Effector memory CD8-positive, alpha-beta T cell (primary cell): ENCODE measurements at regions not wholly inside any gene's neighbourhood (a gene's known extent, or its start where the extent isn't known, plus 50 kb on each side); places are given as distances from the start of the nearest gene placed in this dataset.
"Not testable (repeated sequence)": the region's sequence is repeated elsewhere in the genome, so short reads cannot be mapped to it uniquely, and the experiment has no call there.

Experiments
- ATAC-seq: fragments of 150-1000 bp; cut with Tn5 transposase; replicated peaks from 2 replicates; pipeline ENCODE4 v1.10.0; 2021; ENCODE audit warnings: mild to moderate bottlenecking, moderate library complexity
- DNase-seq, 3 experiments: peaks; one replicate each; pipeline ENCODE4 v3.0.0; 2021
- H3K27ac Mint-ChIP-seq, 2 donors: one replicate each; pipeline ENCODE4 v1.8.0; 2022; ENCODE audit warnings: mild to moderate bottlenecking in 2 of 2, mixed read lengths in 2 of 2, moderate library complexity in 2 of 2
- H3K27me3 Mint-ChIP-seq, 2 donors: one replicate each; pipeline ENCODE4 v1.8.0; 2022; ENCODE audit warnings: mixed read lengths in 2 of 2
- H3K36me3 Mint-ChIP-seq: one replicate; pipeline ENCODE4 v1.8.0; 2022; ENCODE audit warnings: mild to moderate bottlenecking, moderate library complexity, mixed read lengths; ENCODE audit not compliant: insufficient read depth
- H3K4me1 Mint-ChIP-seq, 2 donors: one replicate each; pipeline ENCODE4 v1.8.0; 2022; ENCODE audit warnings: low read depth in 2 of 2, mixed read lengths in 2 of 2
- H3K4me3 Mint-ChIP-seq, 2 donors: one replicate each; pipeline ENCODE4 v1.8.0; 2022; ENCODE audit warnings: mild to moderate bottlenecking in 2 of 2, mixed read lengths in 2 of 2, moderate library complexity in 2 of 2
- H3K9me3 Mint-ChIP-seq, 2 donors: one replicate each; pipeline ENCODE4 v1.8.0; 2022; ENCODE audit warnings: mixed read lengths in 2 of 2

DNA sequence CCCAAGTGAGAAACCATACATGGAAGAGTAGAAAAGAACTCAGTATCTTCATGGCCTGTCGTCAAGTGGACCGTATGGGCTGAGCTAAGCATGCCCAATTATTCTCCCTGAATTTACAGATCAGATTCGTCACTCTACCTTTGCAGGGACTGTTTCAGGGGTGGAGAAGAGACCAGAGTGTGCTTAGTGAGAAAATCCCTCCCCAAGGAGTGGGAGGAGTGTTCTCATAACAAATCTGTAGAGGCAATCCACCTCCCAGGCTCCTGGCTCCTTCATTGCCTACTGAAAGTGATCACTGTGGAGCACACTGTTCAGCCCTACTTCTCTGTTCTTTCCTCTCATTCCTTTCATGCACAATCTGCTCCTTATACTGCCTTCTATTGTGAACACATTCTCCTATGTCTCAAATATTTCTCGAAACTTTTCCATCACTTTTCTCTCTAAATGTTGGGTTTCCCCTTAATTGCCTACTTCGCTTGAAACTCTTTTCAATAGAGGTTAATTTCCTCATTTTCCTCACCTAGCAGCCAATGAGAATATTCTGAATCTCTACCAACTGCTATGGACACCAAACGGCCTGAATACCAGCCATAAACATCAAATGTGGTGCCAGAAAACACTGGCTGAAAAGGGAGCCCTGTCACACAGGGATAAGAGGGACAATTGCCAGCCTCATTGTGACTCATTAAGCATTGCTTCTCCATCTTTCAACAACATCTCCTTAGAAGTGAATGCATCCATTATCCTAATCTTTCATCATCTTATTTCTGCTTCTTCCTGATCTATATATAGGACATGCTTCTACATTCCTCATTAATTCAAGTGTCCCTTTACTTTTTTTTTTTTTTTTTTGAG lies 398.3 kb downstream of the UTRN start:
- Mint-ChIP-seq H3K27me3 (no peaks in the 10 kb centered on the region), H3K36me3 (peaks cover 21% of the 10 kb centered on the region), H3K27ac (no peak overlapping the region), H3K4me3 (no peak overlapping the region), H3K4me1 (peaks cover 16 to 29% of the 10 kb centered on the region in 2 donors), H3K9me3 (peaks cover 3 to 11% of the 10 kb centered on the region in 2 donors)
- ATAC-seq (no peak), DNase-seq (no peak)

DNA sequence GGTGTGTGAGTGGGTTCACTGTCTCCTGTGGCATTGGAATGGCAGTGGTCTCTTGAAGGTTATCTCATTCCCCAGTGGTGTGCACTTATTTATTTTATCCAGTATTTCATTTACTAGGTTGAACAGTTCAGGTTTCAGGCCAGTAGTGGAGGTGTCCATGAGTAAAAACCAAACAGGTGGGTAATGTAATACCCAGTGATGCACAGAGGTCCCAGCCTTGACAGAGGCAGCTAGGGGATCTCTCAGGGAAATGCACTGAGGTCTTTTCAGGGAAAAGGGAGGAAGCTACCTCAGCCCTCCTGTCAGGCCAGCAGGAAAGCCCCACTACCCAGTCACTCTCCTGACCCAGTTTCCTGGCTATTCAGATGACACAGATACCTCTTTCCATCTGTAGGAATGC lies 403.6 kb downstream of the UTRN start:
- ATAC-seq (no peak), DNase-seq (no peak)
- H3K27me3 Mint-ChIP-seq, result no peaks in the 10 kb centered on the region
- H3K9me3 Mint-ChIP-seq, result peaks cover 3 to 11% of the 10 kb centered on the region in 2 donors
- H3K27ac Mint-ChIP-seq, result peak overlapping the region in 1 of 2 donors; percentile 36
- peaks cover 23 to 35% of the 10 kb centered on the region in 2 donors for H3K4me1 Mint-ChIP-seq
- H3K36me3 Mint-ChIP-seq, result peaks cover 8% of the 10 kb centered on the region
- no peak overlapping the region for H3K4me3 Mint-ChIP-seq

DNA sequence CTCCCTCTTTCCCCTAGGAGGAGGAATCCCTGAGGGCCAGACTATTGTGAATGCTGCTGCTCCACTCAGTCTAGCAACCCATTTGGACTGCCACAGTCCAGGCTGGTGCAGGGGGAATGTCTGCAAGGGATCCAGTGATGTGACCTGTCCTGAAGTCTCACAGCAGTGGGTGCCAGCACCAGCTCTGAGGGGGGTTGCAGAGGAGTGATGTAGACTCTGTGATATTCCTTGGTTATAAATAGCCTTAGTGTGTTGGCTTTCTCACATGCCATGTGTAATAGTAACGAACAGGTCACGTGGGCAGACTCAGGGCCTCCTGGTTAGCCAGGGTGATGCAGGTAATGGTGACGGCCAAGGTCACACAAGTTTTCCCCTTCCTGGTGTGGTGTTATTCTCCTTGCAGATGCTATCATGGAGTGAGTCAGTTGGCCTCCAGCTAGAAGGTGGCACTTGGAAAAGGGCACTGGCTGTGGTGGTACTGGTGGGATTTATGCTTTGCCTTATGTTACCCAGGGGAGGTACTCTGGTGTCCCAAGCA lies 404.4 kb downstream of the UTRN start:
- Mint-ChIP-seq H3K4me3 (no peak overlapping the region), H3K27ac (peak overlapping the region in 1 of 2 donors; percentile 12), H3K9me3 (peaks cover 3 to 11% of the 10 kb centered on the region in 2 donors), H3K36me3 (peaks cover 2% of the 10 kb centered on the region), H3K27me3 (no peaks in the 10 kb centered on the region), H3K4me1 (peaks cover 29 to 39% of the 10 kb centered on the region in 2 donors)
- ATAC-seq, result no peak
- DNase-seq, result no peak

DNA sequence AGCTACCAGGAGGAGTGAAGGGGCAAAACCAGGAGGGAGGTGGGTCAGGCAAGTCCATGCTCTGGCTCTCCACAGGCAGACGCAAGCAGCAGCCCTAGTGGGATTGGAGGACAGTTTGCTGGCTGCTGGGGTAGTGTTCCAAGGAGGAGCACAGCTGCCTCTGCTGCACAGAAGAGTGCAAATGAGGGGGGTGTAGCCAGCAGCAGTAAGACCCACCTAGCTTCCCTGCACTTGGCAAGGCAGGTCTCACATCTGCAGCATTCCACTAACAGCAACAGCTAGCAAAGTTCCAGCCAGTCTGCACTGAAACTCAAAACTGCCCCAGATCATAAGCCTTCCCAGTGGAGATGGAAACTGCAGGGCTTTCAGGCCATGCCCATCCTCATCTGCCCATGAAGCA lies 405.0 kb downstream of the UTRN start:
- Mint-ChIP-seq H3K36me3 (peaks cover 2% of the 10 kb centered on the region), H3K27ac (peak overlapping the region in 1 of 2 donors; percentile 22), H3K4me1 (peaks cover 31 to 38% of the 10 kb centered on the region in 2 donors), H3K9me3 (peaks cover 3 to 11% of the 10 kb centered on the region in 2 donors), H3K27me3 (no peaks in the 10 kb centered on the region), H3K4me3 (no peak overlapping the region)
- no peak for ATAC-seq
- DNase-seq, result no peak

DNA sequence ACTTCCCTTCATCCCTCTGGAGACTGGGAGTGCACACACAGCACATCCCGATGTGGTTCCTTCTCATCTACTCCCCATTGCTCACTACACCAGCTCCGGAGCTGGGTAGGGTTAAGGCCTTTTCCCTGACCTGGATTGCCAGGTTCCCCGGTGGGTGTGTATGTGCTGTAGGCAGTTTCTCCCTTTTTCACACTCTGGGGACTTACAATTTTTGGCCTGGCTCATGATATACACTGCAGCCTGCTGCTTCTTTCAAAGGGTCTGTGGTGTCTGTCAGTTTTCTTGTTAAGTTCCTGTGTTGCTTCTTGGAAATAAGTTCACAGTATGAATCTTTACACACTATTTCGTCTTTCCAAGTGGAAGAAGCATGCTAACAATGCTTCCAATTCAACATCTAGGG lies 405.5 kb downstream of the UTRN start:
- H3K36me3 Mint-ChIP-seq, result peaks cover 2% of the 10 kb centered on the region
- ATAC-seq, result no peak
- H3K9me3 Mint-ChIP-seq, result peaks cover 3 to 11% of the 10 kb centered on the region in 2 donors
- peak overlapping the region in 1 of 2 donors; percentile 22 for H3K27ac Mint-ChIP-seq
- DNase-seq, result no peak
- peaks cover 31 to 38% of the 10 kb centered on the region in 2 donors for H3K4me1 Mint-ChIP-seq
- H3K4me3 Mint-ChIP-seq, result no peak overlapping the region
- H3K27me3 Mint-ChIP-seq, result no peaks in the 10 kb centered on the region

DNA sequence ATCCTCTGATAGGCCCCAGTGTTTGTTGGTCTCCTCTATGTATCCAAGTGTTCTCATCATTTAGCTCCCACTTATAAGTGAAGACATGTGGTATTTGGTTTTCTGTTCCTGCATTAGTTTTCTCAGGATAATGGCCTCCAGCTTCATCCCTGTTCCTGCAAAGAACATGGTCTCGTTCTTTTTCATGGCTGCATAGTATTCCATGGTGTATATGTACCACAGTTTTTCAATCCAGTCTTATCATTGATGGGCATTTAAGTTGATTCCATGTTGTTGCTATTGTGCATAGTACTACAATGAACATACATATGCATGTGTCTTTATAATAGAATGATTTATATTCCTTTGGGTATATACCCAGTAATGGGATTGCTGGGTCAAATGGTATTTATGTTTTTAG lies 406.9 kb downstream of the UTRN start:
- ATAC-seq, H3K9me3 Mint-ChIP-seq, H3K27ac Mint-ChIP-seq, DNase-seq, H3K27me3 Mint-ChIP-seq, H3K36me3 Mint-ChIP-seq, H3K4me3 Mint-ChIP-seq: not testable (repeated sequence)
- peaks cover 29 to 35% of the 10 kb centered on the region in 2 donors for H3K4me1 Mint-ChIP-seq

DNA sequence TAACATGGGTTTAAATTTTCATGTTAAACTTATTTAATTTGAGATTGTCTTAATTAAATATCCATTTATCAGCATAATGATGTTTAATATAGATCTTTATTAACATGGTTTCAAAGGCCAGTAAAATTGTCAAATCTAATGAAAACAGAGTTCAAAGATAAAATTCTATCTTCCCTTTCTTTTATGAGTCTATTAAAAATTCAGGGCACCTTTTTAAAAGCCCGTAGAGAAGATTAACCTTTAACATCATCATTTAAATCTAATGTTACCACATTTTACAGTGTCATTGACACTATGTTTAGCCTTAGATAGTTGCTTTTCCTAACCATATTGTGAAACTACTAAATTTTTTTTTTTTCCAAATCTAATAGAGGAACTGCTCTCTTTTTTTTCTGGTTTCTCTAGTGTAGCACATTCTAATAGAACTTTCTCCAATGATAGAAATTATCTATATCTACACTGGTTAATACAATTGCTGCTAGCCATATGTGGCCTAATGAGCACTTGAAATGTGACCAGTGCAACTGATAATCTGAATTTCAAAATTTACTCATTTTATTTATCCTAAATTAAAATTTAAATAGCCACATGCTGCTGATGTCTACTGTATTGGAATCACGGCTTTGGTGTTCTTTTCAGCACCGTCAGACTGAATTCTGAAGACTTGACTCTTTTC lies 410.9 kb downstream of the UTRN start:
- peaks cover 10% of the 10 kb centered on the region for H3K36me3 Mint-ChIP-seq
- no peaks in the 10 kb centered on the region for H3K27me3 Mint-ChIP-seq
- no peaks in the 10 kb centered on the region for H3K9me3 Mint-ChIP-seq
- DNase-seq (no peak), ATAC-seq (no peak)
- H3K4me1 Mint-ChIP-seq, result peaks cover 21 to 26% of the 10 kb centered on the region in 2 donors
- no peak overlapping the region for H3K4me3 Mint-ChIP-seq
- H3K27ac Mint-ChIP-seq, result no peak overlapping the region

DNA sequence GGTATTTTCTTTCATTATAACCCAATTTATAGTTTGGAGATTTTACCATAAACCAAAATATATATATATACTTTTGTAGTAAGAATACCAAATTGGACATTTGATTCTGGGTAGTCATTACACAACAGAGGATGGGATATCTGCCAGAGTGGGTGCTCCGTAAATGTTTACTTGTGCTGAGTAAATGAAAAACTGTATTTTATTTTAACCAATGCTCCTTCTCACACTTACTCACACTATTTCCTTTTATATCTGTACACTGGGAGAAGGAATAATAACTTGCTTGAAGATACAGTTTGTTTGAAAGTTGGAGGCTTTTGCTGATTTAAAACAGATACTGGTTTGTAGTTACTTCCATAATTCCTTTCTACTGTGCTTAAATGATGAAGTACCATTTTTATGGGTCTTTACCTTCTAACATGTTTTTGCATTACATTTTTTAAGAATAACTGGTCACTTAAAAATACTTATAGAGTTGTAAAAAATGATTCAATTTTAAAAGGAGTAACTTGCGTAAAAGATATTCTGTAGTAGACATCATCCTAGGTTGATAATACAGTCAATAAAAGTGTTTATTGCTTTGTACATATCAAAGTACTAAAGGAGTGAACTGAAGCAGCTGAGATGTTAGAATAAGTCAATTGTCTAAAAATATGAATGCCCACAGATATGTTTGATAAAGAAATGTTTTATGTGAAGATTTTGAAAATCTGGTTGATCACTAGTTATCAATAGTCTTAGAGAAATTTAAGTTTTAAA lies 411.7 kb downstream of the UTRN start:
- no peaks in the 10 kb centered on the region for H3K27me3 Mint-ChIP-seq
- H3K4me1 Mint-ChIP-seq, result peaks cover 21 to 26% of the 10 kb centered on the region in 2 donors
- DNase-seq, result no peak
- no peak for ATAC-seq
- H3K27ac Mint-ChIP-seq, result peak overlapping the region in 1 of 2 donors; percentile 41
- H3K4me3 Mint-ChIP-seq, result no peak overlapping the region
- H3K36me3 Mint-ChIP-seq, result peaks cover 18% of the 10 kb centered on the region
- H3K9me3 Mint-ChIP-seq, result no peaks in the 10 kb centered on the region

DNA sequence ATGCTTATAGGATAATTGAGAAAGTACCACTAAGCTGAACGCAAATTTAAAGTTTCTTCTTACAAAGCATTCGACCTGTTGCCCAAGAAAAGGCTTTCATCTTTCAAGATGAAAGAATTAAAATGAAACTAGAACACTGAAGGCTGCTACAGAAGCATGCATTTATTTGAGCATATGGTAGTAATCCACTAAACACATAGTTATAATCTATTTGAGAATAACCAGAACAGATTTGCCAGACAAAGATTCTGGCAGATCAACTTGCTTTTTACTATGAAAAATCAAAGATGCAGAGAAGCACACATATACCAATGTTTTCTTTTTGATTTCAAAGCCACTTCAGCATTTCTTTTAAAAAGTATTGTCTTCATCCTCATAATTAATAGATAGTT lies 412.2 kb downstream of the UTRN start:
- ATAC-seq, result no peak
- Mint-ChIP-seq H3K27ac (peak overlapping the region in 1 of 2 donors; percentile 41), H3K36me3 (peaks cover 15% of the 10 kb centered on the region), H3K27me3 (no peaks in the 10 kb centered on the region), H3K4me1 (peaks cover 21 to 25% of the 10 kb centered on the region in 2 donors), H3K9me3 (no peaks in the 10 kb centered on the region), H3K4me3 (no peak overlapping the region)
- DNase-seq, result no peak

DNA sequence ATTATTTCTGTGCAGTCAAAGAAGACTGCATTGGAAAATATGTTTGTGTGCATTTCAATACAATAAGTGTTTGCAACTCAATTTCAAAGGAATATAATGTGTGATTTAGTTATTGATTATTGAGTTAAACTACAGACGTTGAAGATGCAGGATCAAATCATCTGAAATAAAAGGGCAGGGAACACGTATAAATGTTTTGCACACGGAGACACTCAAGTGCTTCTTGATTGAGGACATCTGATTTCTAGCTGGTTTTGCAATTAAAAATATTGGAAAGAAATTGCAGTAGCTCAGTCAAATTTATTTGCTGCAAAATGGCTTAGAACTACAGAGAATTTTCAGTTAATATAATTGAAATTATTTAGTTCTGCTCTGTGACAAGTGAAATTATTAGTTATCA lies 412.7 kb downstream of the UTRN start:
- DNase-seq (no peak), ATAC-seq (no peak)
- H3K27ac Mint-ChIP-seq, result no peak overlapping the region
- H3K4me1 Mint-ChIP-seq, result peaks cover 18 to 21% of the 10 kb centered on the region in 2 donors
- H3K4me3 Mint-ChIP-seq, result no peak overlapping the region
- peaks cover 15% of the 10 kb centered on the region for H3K36me3 Mint-ChIP-seq
- H3K27me3 Mint-ChIP-seq, result no peaks in the 10 kb centered on the region
- H3K9me3 Mint-ChIP-seq, result no peaks in the 10 kb centered on the region

DNA sequence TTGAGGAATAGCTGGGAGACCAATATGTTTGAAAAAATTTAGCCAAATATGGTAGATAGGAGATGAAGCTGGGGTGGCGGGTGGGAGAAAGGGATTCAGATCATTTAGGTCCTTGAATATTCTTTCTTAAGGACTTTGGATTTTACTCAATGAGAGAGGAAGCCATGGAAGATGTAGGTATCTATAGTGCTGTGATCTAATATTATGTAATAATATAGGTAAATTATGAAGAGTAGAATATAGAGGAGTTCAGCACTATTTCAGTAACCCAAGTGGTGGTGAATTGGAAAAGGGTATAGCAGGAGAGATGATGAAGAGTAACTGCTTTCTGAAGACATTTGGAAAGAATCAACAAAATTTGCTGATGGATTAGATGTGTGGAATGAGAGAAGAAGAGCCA lies 417.6 kb downstream of the UTRN start:
- Mint-ChIP-seq H3K36me3 (peaks cover 27% of the 10 kb centered on the region), H3K9me3 (no peaks in the 10 kb centered on the region), H3K27ac (no peak overlapping the region), H3K27me3 (no peaks in the 10 kb centered on the region), H3K4me1 (peaks cover 0 to 1% of the 10 kb centered on the region in 2 donors), H3K4me3 (no peak overlapping the region)
- ATAC-seq (no peak), DNase-seq (no peak)

DNA sequence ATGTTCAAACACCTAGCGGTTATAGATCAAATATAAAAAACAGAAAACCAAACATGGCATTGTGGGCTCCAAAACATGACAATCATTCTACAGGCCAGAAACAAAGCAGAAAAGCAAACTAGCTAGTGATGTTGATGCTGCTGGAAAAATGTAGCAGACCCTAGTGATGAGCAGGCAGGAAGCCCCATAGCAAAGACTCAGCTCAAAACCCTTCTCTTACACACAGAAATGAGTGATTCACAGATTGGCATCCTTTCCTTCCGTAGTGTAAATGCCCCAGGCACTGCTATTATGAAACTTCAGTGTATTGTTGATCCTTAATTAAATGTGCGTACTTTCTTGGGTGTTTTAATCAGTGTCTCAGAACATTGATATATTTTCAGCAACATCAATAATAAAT lies 425.1 kb downstream of the UTRN start:
- ATAC-seq, result no peak
- Mint-ChIP-seq H3K27me3 (no peaks in the 10 kb centered on the region), H3K4me1 (peaks cover 10 to 14% of the 10 kb centered on the region in 2 donors), H3K9me3 (no peaks in the 10 kb centered on the region), H3K36me3 (peaks cover 14% of the 10 kb centered on the region), H3K27ac (peak overlapping the region in 1 of 2 donors; percentile 68), H3K4me3 (no peak overlapping the region)
- DNase-seq, result no peak

DNA sequence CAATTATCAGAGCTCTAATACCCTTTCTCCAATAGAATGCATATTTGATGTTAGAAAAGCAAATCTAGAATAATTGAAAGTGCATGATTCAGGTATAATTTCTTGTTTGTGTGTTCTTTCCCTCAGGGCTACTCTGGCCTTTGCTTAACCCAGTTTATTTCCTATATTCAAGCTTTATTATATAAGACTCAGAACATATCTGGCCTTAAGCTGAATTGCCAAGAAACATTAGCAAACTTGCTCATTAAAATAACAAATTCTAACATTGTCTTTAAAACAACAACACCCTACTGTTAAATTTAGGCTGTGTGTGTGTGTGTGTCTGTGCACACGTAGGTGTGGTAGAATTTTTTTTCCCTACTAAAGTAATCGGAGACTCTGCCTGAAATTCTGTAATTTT lies 426.5 kb downstream of the UTRN start:
- no peaks in the 10 kb centered on the region for H3K27me3 Mint-ChIP-seq
- peaks cover 13 to 22% of the 10 kb centered on the region in 2 donors for H3K4me1 Mint-ChIP-seq
- no peak overlapping the region for H3K27ac Mint-ChIP-seq
- no peak overlapping the region for H3K4me3 Mint-ChIP-seq
- no peak for ATAC-seq
- no peaks in the 10 kb centered on the region for H3K9me3 Mint-ChIP-seq
- no peak for DNase-seq
- peaks cover 14% of the 10 kb centered on the region for H3K36me3 Mint-ChIP-seq
